Activated CD4-positive, alpha-beta T cell treated with anti-CD3 and anti-CD28 coated beads, Interleukin-2, amount 10 ng/mL, durations not matched to agents 24 days and 14 days (primary cell): ENCODE measurements at regions not wholly inside any gene's neighbourhood (a gene's known extent, or its start where the extent isn't known, plus 50 kb on each side); places are given as distances from the start of the nearest gene placed in this dataset.

Experiments used
- DNase-seq: peaks from one replicate; pipeline ENCODE4 v3.0.0; 2022
- H3K27ac Mint-ChIP-seq: one replicate; pipeline ENCODE4 v1.8.0; 2022; ENCODE audit warnings: mild to moderate bottlenecking, mixed read lengths
- H3K27me3 Mint-ChIP-seq: one replicate; pipeline ENCODE4 v1.8.0; 2022; ENCODE audit warnings: mixed read lengths
- H3K36me3 Mint-ChIP-seq: one replicate; pipeline ENCODE4 v1.8.0; 2022; ENCODE audit warnings: low read depth, mild to moderate bottlenecking, mixed read lengths
- H3K4me1 Mint-ChIP-seq: one replicate; pipeline ENCODE4 v1.8.0; 2021; ENCODE audit warnings: mixed read lengths
- H3K4me3 Mint-ChIP-seq: one replicate; pipeline ENCODE4 v1.8.0; 2022; ENCODE audit warnings: mild to moderate bottlenecking, moderate library complexity, mixed read lengths
- H3K9me3 Mint-ChIP-seq: one replicate; pipeline ENCODE4 v1.8.0; 2021; ENCODE audit warnings: mixed read lengths
- intact Hi-C: fragments of 100-400 bp; cut with micrococcal nuclease; formaldehyde crosslinking; loops from one replicate; pipeline ENCODE4 v1.15.1; 2023

GRCh38 chr5:143551820-143552251, 148.3 kb upstream of the NR3C1 start:
- Mint-ChIP-seq H3K36me3 (no peaks in the 10 kb centered on the region), H3K27ac (no peak overlapping the region), H3K27me3 (peaks cover 3% of the 10 kb centered on the region), H3K4me3 (no peak overlapping the region), H3K9me3 (peaks cover 14% of the 10 kb centered on the region), H3K4me1 (peaks cover 3% of the 10 kb centered on the region)
- intact Hi-C loops: loop anchor here (10.0 kb wide), 1 partner anchor 47 kb away; no protein-coding TSS in a partner anchor
- no peak for DNase-seq

- peaks cover 14% of the 10 kb centered on the region for H3K9me3 Mint-ChIP-seq
- intact Hi-C loops: loop anchor here (10.0 kb wide), 1 partner anchor 46 kb away; no protein-coding TSS in a partner anchor
- H3K4me3 Mint-ChIP-seq: no peak overlapping the region
- peaks cover 3% of the 10 kb centered on the region for H3K27me3 Mint-ChIP-seq
- H3K27ac Mint-ChIP-seq: no peak overlapping the region
- no peak for DNase-seq
- peaks cover 3% of the 10 kb centered on the region for H3K4me1 Mint-ChIP-seq
- no peaks in the 10 kb centered on the region for H3K36me3 Mint-ChIP-seq
Observed at GRCh38 chr5:143550986-143551630, 147.6 kb upstream of the NR3C1 start.

DNA sequence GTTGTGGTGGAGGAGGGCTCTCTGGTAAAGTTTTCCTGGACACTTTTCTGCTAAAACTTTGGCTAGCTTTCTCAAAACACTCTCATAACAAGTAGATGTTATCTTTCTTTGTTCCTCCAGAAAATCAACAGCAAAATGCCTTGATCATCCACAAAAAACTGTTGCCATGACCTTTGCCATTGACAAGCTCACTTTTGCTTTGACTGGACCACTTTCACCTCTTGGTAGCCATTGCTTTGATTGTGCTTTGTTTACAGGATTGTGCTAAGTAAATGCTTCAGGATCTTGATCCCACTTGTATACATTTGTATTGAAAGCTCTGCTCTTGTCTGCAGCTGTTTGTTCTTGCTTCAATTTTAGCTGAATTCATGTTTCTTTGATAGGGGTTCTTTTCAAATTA, 143.9 kb upstream of the NR3C1 start:
- no peak for DNase-seq
- no peak overlapping the region for H3K4me3 Mint-ChIP-seq
- intact Hi-C loops: no loop called here
- H3K27me3 Mint-ChIP-seq: peaks cover 5% of the 10 kb centered on the region
- peaks cover 14% of the 10 kb centered on the region for H3K9me3 Mint-ChIP-seq
- H3K27ac Mint-ChIP-seq: no peak overlapping the region
- peaks cover 3% of the 10 kb centered on the region for H3K4me1 Mint-ChIP-seq
- H3K36me3 Mint-ChIP-seq: no peaks in the 10 kb centered on the region

GRCh38 chr5:143546394-143546793, 142.9 kb upstream of the NR3C1 start:
- H3K36me3 Mint-ChIP-seq: no peaks in the 10 kb centered on the region
- peaks cover 14% of the 10 kb centered on the region for H3K9me3 Mint-ChIP-seq
- H3K4me3 Mint-ChIP-seq: no peak overlapping the region
- H3K27me3 Mint-ChIP-seq: peaks cover 5% of the 10 kb centered on the region
- peaks cover 3% of the 10 kb centered on the region for H3K4me1 Mint-ChIP-seq
- intact Hi-C loops: no loop called here
- no peak overlapping the region for H3K27ac Mint-ChIP-seq
- no peak for DNase-seq

- H3K4me3 Mint-ChIP-seq: no peak overlapping the region
- H3K9me3 Mint-ChIP-seq: peaks cover 14% of the 10 kb centered on the region
- intact Hi-C loops: no loop called here
- peaks cover 3% of the 10 kb centered on the region for H3K4me1 Mint-ChIP-seq
- no peak overlapping the region for H3K27ac Mint-ChIP-seq
- DNase-seq: no peak
- no peaks in the 10 kb centered on the region for H3K36me3 Mint-ChIP-seq
- H3K27me3 Mint-ChIP-seq: peaks cover 2% of the 10 kb centered on the region
Observed at GRCh38 chr5:143544606-143545005, 141.1 kb upstream of the NR3C1 start.

DNA sequence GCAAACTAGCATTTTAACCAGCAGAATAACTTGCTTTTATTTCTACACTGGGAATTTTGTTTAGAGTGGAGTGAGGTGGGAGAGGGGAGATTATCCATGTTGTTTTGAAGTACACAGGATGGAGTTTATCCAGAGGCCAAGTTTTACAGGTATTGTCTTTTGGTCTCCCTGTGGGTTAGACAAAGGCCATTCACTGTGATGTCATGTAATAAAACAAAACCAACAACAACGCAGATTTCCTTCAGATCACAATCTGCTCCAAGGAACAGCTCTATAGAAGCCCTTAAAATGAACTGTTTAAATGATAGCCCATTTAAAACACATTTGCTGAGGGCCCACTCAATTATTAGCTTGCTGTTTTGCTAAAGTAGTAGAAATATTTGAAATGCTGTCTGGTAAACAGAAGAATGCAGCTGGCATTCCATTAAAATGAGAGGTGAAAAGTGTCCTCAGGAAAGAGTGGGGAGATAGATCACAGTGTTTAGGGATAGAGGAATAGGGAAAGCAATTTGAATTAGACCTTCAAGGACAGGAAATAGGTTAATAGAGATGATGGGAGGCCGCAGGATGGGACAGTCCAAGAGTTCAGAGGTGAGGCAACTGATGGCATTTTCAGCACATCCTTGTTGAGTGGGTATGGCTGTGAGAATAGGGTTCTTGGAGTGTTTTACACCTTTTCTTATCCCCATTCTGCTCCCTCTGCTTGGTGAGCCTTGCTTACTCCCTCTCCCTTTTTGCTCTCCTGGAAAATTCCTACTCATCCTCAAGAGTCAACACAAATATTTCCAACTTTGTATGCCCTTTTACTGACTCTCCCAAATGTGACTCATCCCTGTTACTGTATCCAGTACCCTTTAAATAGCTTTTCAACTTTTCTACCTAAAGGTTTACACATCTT, 140.1 kb upstream of the NR3C1 start:
- peaks cover 2% of the 10 kb centered on the region for H3K27me3 Mint-ChIP-seq
- intact Hi-C loops: no loop called here
- H3K4me3 Mint-ChIP-seq: no peak overlapping the region
- no peak overlapping the region for H3K27ac Mint-ChIP-seq
- H3K36me3 Mint-ChIP-seq: no peaks in the 10 kb centered on the region
- peaks cover 3% of the 10 kb centered on the region for H3K4me1 Mint-ChIP-seq
- peaks cover 8% of the 10 kb centered on the region for H3K9me3 Mint-ChIP-seq
- no peak for DNase-seq

DNA sequence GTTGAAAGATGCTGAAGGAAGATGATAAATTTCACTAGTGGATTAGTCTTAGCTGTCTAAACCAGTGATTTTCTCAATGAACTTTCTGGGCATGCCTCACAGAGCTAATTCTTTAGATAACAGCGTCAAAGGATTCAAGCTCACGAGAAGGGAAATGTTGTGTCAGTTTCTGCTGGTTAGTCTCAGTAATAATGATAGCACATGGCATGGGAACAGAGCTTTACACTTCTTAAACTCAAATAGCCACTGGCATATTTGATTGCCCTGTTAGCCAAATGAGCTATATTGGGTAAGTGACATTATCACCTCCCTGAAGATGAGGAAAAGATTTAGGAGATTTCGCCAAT, 139.3 kb upstream of the NR3C1 start:
- H3K27ac Mint-ChIP-seq: no peak overlapping the region
- no peak overlapping the region for H3K4me3 Mint-ChIP-seq
- DNase-seq: no peak
- peaks cover 8% of the 10 kb centered on the region for H3K9me3 Mint-ChIP-seq
- peaks cover 2% of the 10 kb centered on the region for H3K27me3 Mint-ChIP-seq
- H3K4me1 Mint-ChIP-seq: peaks cover 3% of the 10 kb centered on the region
- H3K36me3 Mint-ChIP-seq: no peaks in the 10 kb centered on the region
- intact Hi-C loops: no loop called here

DNA sequence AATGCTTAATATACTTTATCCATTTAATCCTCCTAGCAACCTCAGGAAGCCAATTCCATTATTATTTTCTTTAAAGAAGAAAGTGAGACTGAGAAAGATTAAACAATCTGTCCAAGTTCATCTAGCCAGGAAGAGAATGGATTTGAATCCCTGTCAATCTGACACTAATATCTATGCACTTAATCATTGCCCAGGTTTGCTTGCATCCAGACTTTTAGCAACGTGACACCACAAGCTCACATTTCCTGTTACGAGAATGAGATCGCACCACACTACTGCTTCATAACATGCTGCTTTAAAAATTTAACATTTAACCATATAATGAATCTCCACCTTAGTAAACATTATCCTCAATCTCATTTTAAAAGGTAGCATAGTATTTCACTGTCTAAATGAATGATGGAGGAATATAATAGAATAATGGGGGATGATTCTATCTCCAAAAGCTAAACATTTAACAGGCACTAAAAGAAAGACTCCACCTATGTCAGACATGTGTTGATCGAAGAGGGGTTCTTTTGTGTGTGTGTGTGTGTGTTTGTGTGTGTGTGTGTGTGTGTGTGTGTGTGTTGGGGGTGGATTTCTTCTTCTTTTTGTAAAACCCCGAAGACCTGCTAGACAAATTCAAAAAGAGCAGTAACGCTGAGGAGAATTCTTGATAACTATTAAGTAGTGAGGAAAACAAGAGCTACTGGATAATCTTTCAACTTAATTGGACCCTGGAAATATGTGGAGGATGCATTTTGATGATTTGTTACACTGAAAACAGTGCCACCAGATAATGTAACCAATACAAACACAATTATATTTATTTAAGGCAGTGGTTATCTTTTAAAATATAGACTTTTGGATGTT, 138.7 kb upstream of the NR3C1 start:
- H3K9me3 Mint-ChIP-seq: peaks cover 8% of the 10 kb centered on the region
- H3K27me3 Mint-ChIP-seq: peaks cover 2% of the 10 kb centered on the region
- no peak for DNase-seq
- no peak overlapping the region for H3K27ac Mint-ChIP-seq
- intact Hi-C loops: no loop called here
- no peak overlapping the region for H3K4me3 Mint-ChIP-seq
- H3K4me1 Mint-ChIP-seq: no peaks in the 10 kb centered on the region
- no peaks in the 10 kb centered on the region for H3K36me3 Mint-ChIP-seq

DNA sequence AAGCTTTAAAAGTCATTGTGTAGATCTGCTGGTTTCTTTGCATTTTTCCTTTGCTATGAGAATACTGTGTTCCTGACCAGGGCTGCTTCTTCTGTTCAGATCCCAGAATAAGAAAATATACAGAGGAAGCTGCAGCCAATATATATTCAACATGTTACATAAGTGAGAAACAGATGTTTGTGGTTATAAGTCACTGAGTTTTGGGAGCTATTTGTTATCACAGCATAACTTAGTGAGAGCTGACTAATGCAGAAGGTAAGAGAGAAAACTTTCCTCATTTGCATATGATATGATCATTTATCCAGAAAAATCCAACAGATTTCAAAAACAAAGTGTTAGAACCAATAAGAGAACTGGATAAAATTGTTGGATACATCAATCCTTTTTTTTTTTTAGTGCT, 136.3 kb upstream of the NR3C1 start:
- H3K4me3 Mint-ChIP-seq: no peak overlapping the region
- peaks cover 18% of the 10 kb centered on the region for H3K9me3 Mint-ChIP-seq
- no peaks in the 10 kb centered on the region for H3K4me1 Mint-ChIP-seq
- H3K27ac Mint-ChIP-seq: no peak overlapping the region
- H3K27me3 Mint-ChIP-seq: peaks cover 2% of the 10 kb centered on the region
- intact Hi-C loops: no loop called here
- H3K36me3 Mint-ChIP-seq: no peaks in the 10 kb centered on the region
- no peak for DNase-seq

DNA sequence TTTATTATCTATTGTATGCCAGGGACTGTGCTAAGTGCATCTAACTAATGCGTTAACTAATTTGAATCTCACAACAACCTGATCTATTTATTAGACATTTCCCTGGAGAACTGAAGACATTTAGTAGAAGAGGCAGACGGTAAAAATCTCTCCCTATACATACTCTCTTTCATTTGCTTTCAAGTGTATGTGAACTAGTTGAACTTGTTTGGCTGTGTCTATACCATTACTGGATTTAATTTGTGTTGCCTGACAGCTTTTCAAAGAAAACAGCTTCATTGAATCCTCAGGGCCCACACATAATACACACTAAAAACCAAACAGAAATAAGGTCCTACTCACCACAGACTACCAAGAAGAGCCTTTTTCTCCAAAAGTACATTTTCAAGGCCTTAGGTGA, 133.6 kb upstream of the NR3C1 start:
- Mint-ChIP-seq H3K4me3 (no peak overlapping the region), H3K4me1 (no peaks in the 10 kb centered on the region), H3K27ac (no peak overlapping the region), H3K9me3 (peaks cover 14% of the 10 kb centered on the region), H3K36me3 (no peaks in the 10 kb centered on the region), H3K27me3 (no peaks in the 10 kb centered on the region)
- no peak for DNase-seq
- intact Hi-C loops: no loop called here

DNA sequence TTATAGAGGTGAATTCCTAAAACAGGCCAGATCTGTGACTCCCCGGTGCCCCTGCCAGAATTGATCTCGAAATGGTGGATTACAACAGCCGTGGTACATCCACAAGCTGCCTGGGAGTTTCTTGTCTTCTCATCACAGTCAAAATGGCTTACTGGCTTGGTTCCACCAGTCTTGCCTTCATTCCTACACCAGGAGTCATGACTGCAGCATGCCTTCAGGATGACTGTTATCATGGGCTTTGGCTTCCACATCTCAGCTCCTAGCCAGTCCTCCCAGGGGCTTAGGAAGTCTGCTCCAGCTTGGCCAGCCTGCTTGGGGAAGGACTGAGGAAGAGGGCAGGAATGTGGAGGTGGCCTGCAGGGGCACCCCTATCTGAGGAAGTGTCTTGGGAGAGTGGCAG, 132.9 kb upstream of the NR3C1 start:
- DNase-seq: no peak
- no peak overlapping the region for H3K27ac Mint-ChIP-seq
- intact Hi-C loops: no loop called here
- H3K4me3 Mint-ChIP-seq: no peak overlapping the region
- no peaks in the 10 kb centered on the region for H3K36me3 Mint-ChIP-seq
- H3K4me1 Mint-ChIP-seq: no peaks in the 10 kb centered on the region
- H3K27me3 Mint-ChIP-seq: no peaks in the 10 kb centered on the region
- H3K9me3 Mint-ChIP-seq: peaks cover 14% of the 10 kb centered on the region

GRCh38 chr5:143534761-143535154, 131.3 kb upstream of the NR3C1 start:
- H3K9me3 Mint-ChIP-seq: peaks cover 10% of the 10 kb centered on the region
- H3K27ac Mint-ChIP-seq: no peak overlapping the region
- H3K27me3 Mint-ChIP-seq: no peaks in the 10 kb centered on the region
- no peak overlapping the region for H3K4me3 Mint-ChIP-seq
- intact Hi-C loops: no loop called here
- no peaks in the 10 kb centered on the region for H3K4me1 Mint-ChIP-seq
- H3K36me3 Mint-ChIP-seq: no peaks in the 10 kb centered on the region
- DNase-seq: no peak

- peaks cover 10% of the 10 kb centered on the region for H3K9me3 Mint-ChIP-seq
- no peaks in the 10 kb centered on the region for H3K27me3 Mint-ChIP-seq
- no peaks in the 10 kb centered on the region for H3K4me1 Mint-ChIP-seq
- no peak overlapping the region for H3K27ac Mint-ChIP-seq
- no peaks in the 10 kb centered on the region for H3K36me3 Mint-ChIP-seq
- intact Hi-C loops: no loop called here
- H3K4me3 Mint-ChIP-seq: no peak overlapping the region
- DNase-seq: no peak
Observed at GRCh38 chr5:143533978-143534760, 130.7 kb upstream of the NR3C1 start.
